ENCODE measurements at regions not wholly inside any gene's neighbourhood (a gene's known extent, or its start where the extent isn't known, plus 50 kb on each side); places are given as distances from the start of the nearest gene placed in this dataset.
"Not testable (repeated sequence)": the region's sequence is repeated elsewhere in the genome, so short reads cannot be mapped to it uniquely, and the experiment has no call there.

DNA sequence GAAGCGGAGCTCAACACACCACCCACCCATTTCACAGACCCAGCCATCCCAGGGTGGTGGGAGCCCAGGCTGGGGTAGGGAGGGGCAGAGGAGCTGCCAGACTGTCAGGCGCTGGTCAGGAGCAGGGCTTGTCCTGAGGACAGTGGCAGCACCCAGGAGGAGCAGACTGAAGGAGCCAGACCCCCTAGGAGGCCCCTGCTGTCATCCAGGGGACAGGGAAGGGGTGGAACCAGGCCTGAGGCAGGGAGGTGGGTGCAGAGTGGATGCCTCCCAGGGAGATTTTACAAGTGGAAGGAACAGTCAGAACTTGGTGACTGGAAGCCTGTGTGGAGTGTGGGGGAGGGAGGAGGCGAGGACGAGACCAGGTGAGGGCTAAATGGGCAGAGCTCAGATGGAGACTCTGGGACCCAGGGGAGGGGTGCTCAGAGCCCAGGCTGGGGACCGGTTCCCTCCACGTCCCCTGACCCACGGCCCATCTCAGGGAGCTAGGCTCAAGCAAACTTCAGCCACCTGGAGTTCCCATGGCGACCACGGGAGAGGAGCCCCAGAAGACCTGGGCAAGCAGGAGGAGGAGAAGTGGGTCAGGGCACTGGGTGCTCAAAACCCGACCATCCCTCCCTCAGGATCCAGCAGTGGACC is 215.4 kb downstream of the TBC1D2B start:
- not testable (repeated sequence) for DNase-seq

DNA sequence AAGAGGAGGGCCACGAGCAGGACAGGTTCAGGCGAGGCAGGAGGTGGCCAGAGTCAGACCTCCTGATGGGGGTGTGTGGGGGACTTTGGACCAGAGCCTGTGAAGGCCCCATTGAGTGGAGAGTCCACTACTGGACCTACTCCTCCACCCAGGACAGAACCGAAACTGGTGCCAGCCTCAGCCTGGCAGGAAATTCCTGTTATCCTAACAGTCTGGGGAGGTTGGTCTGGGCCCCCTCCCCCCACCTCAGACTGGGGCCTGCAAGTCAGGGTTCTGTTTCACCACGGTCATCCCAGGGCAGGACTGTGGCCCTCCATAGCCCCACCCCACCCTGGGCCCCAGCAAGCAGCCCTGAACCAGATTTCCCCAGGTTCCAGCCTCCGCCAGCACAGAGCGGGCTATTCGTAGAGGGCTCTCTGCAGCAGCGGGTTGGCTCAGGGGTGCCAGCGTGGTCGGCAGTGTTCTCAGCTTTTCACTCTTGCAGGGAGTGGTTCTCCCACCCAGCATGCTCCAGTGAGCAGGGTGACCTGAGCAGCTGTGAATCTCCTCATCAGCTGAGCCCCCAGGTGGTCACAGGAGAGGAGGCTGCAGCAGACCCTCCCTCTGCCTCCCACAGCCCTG is 217.3 kb downstream of the TBC1D2B start:
- DNase-seq = no peak

DNA sequence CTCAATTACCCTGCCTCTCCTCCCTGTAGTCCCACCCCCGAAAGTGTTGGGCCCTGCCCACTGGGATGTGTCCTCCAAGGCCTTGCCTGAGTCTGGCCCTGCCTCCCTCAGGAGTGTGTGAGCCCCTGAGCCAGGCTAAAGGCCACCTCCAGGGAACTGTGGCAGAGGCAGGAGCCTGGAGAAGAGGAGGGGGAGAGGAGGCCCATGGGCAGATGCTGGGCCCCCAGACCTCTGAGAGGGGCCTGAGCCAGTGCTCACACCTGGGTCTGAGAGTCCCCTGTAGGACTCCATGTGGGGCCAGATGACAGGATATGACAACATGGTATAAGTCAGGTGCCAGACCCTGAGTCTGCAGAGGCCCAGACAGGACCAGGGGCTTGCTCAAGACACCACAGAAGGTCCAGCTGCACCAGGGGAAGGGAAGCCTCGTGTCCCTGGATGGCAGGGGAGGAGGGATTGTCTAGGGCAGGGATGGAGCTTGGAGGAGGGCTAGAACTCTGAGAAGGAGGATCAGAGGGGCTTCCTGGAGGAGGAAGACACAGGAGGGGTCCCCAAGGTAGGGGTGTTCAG is 217.9 kb downstream of the TBC1D2B start:
- no peak for DNase-seq

DNA sequence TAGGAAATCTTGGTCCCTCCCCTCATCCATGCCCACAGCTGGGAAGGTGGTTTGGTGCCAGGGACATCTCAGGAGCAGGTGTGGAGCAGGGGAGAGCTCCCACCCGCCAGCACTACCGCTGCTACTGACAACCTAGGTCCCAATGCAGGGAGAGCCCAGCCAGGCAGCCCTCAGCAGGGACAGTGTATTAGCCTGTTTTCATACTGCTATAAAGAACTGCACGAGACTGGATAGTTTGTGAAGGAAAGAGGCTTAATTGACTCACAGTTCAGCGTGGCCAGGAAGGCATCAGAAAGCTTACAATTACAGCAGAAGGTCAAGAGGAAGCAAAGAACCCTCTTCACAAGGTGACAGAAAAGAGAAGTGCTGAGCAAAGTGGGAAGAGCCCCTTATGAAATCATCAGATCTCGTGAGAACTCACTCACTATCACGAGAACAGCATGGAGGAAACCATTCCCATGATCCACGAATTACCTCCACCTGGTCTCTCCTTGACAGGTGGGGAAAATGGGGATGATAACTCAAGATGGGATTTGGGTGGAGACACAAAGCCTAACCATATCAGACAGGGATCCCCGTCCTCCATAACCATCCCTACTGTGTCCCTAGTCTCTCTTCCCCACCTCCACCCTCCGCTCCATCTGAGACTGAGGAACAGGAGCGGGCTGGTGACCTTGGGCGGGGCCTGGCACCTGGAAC is 218.6 kb downstream of the TBC1D2B start:
- DNase-seq = no peak

DNA sequence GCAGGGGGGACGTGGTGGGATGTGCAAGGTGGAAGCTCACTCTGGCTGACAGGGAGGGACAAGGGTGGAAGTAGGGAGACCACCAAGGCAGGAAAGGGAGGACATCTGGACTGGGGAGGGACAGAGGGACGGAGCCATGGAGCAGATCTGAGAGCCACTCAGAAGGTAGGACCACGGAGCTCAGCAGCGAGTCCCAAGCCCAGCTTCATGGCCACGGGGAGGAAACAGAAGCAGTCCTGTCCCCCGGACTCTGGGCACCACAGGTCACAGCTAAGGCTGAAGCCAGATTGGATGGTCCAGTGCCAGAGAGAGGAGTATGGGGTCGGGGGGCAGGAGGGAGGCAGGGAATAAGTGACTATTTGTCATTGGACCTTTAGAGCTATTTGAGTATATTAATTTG is 220.1 kb downstream of the TBC1D2B start:
- DNase-seq = no peak

DNA sequence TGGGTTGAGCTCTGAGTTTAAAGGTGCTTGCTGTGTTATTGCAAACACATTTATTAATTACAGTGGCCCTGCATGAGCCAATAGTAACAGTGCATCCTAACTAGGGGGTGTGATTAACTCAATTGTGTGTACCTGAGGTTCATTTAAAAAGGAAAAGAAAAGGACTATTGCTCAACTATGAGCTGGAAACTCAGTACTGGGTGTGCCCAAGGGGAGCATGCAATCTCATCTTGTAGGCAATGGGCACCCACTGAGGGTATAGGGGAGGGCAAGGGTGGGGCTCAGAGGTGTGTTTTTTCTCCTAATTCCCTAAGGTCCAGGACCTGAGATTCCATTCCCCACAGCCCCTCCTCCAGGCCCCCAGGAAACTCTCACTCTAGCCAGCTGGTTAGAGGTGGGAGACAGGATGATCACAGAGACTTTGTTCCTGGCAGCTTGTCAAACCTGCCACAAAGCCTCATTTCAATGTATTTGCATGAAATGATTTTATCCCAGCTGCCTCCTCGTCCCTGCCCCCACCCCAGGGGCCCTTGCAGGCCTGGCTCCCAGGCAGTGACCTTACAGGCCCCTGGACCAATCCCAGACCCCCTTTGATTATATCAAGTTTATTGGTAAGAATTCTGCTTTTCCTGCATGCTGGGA is 220.7 kb downstream of the TBC1D2B start:
- no peak for DNase-seq

DNA sequence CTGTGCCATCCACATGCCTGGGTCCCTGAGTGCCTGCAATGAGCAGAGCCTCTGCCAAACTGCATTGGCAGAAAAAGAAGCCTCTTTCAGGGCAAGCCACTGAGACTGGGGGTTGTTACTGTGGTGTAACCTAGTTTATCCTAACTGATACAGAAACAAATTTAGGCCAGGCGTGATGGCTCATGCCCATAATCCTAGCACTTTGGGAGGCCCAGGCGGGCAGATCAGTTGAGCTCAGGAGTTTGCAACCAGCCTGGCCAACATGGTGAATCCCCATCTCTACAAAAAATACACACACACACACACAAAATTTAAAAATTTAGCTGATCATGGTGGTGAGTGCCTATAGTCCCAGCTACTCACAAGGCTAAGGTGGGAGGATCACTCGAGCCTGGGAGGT is 221.6 kb downstream of the TBC1D2B start:
- DNase-seq = no peak

DNA sequence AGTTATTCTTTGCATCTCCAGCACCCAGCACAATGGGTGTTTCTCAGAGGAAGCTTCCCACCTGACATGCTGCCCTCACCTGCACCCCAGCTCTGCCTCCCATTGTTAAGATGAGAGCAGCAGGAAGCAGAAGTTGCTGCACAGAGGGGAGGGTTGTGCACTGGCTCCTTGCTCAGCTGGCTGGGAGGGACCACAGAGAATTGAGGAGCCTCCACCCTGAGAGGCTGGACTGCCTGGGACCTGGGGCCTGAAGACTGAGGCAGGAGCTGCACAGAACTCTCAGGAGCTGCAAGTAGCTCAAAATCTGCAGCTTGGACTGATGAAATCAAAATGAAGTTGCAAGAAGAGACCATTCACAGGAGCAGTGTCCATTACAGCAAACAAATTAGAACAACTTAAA is 222.3 kb upstream of the LINGO1 start:
- no peak for DNase-seq

DNA sequence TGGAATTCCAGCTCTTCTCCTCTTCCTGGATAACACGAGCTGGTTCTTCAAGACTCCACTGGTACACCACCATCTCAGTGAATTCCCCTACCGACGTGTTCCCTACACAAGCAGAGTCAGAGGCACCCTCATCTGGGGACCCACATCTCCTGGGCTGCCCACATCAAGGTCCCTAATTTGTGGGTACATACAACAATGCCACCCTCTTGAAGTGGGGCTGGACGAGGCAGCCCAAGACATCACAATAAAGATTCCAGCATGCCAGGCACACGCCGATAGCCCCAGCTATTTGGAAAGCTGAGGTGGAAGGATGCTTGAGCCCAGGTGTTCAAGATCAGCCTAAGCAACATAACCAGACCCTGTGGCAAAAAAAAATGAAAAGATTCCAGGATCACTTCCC is 221.2 kb upstream of the LINGO1 start:
- no peak for DNase-seq

DNA sequence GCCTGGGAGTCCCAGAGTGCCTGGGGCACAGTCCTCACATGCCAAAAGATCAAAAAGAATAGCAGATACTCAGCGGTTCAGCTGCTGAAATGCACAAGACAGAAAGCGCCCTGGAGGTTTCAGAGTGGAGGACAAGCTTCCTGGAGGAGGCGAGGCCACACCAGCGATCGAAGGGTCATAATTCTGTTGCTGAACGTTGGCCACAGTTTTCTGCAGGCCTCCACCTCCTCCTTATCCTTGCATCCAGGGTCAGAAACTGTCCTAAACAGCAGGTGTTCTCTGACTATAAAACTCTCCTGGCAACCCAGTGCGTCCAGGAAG is 220.3 kb upstream of the LINGO1 start:
- DNase-seq = no peak

DNA sequence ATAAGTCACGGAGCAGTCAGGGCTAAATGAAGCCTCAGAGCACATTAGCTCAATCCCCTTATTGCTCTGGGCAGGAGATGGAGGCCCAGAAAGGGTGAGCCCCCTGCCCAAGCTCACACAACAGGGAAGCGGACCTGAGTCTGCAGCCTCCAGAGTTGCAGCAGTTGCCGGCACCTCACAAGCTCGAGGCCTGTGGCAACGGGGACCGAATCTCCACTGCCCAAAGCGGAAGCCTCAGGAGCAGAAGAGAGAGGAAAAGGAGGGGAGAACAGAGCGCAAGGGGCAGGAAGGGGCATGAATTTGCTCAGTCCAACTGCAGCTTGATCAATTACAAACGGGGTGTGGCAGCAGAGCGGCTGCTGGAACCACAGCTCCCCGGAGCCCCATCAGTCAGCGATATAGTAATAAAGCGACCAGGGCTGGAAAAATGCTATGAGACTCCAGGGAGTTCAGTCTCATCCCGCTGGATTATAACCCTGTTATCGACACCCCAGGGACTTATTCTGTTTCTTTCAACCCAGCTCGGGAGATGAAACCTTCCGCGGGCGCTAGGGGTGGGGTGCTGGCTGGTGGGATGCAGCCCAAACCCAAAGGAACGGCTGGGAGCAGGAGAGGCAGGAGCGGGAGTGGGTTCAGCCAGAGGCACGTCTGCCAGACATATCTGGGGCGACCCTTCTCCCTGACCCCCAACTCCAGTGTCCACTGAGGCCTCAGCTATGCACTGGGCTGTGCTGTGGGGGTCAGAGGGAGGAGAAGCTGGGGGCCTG is 219.7 kb upstream of the LINGO1 start:
- DNase-seq = no peak

DNA sequence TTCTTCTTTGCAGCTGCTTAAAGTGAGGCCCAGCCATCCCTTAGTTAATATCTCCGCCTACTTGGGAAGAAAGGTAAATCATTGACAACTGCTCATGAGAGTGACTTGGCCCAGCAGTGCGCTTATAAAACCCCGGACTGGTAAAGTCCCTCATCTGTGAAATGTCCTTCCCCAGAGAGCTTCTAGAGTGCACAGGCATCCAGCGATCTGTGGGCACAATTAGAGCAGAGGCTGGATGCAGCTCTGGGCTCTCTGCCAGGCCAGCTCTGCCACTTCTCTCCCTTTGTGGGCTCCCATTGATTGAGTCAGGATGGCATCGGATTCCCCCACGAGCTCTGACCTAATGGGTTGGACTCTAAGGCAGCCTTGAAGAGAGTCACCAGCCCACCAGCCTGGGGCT is 219.0 kb upstream of the LINGO1 start:
- DNase-seq = no peak

DNA sequence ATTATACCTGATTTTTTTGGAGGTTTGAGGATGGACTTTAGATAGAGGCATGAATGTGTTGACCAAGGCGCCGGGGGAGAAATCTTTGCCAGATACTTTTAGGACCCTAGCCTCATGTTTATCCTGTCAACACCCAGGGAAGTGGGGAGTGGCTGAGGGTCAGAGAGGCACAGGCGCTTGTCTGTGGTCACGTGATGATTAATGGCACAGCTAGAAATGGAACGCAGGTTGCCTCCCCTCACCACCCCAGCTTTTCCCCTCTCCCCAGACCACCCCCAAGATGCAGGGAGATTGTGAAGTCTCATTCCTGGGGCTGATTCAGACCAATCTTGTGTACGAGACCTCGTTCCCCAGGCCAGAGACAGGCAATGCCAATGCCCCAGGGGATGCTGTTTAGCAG is 218.4 kb upstream of the LINGO1 start:
- no peak for DNase-seq

DNA sequence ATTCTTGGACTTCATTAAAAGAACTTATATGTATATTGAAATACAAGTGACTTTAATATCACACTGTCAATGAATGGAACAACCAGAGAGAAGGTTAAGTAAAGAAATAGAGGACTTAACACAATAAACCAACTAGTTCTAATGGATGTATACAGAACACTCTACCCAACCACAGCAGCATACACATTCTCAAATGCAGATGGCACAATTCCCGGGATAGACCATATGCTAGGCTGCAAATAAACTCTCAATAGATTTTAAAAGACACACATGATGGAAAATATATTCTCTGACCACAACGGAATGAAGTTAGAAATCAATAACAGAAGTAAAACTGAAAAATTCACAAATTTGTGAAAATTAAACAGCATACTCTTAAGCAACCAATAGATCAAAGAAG is 214.3 kb upstream of the LINGO1 start:
- DNase-seq = no peak

DNA sequence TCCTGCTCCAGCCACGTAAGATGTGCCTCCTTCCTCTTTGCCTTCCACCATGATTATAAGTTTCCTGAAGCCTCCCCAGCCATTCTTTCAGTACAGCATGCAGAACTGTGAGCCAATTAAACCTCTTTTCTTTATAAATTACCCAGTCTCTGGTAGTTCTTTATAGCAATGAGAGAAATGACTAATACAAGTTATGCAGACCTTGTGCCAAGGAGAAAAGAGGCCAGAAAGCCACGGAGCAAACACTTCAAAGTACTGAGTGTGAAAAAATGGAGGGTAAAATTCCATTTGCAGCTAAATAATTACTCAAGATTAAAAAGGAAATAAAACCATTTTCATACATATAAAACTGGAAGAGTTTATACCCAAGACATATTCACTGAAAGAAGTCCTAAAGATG is 213.6 kb upstream of the LINGO1 start:
- no peak for DNase-seq

DNA sequence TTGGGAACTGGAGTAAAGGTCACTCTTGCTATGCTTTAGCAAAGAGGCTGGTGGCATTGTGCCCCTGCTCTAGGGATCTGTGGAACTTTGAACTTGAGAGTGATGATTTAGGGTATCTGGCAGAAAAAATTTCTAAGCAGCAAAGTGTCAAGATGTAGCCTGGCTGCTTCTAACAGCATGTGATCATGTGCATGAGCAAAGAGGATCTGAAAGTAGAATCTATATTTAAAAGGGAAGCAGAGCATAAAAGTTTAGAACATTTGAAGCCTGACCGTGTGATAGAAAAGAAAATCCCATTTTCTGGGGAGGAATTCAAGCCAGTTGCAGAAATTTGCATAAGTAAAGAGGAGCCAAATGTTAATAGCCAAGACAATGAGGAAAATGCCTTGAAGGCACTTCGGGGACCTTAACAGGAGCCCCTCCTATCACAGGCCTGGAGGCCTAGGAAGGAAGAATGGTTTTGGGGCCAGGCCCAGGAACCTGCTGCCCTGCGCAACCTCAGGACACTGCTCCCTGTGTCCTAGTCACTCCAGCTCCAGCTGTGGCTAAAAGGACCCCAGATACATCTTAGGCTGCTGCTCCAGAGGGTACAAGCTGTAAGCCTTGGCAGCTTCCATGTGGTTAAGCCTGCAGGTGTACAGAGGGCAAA is 212.2 kb upstream of the LINGO1 start:
- no peak for DNase-seq

DNA sequence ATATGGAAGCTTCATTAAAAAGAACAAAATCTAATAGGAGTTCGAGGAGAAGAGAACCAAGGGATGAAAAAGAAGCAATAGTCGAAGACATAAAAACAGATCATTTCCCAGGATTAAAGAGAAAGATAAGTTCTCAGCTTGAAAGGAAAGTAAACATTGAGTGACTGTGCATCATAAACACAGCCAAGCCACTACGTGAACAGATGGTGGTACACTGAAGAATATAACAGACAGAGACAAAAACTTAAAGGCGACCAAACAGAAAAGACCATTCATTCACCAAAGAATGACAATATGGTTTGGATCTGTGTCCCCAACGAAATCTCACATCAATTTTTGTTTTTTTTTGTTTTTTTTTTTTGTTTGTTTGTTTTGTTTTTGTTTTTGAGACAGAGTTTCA is 210.8 kb upstream of the LINGO1 start:
- no peak for DNase-seq

DNA sequence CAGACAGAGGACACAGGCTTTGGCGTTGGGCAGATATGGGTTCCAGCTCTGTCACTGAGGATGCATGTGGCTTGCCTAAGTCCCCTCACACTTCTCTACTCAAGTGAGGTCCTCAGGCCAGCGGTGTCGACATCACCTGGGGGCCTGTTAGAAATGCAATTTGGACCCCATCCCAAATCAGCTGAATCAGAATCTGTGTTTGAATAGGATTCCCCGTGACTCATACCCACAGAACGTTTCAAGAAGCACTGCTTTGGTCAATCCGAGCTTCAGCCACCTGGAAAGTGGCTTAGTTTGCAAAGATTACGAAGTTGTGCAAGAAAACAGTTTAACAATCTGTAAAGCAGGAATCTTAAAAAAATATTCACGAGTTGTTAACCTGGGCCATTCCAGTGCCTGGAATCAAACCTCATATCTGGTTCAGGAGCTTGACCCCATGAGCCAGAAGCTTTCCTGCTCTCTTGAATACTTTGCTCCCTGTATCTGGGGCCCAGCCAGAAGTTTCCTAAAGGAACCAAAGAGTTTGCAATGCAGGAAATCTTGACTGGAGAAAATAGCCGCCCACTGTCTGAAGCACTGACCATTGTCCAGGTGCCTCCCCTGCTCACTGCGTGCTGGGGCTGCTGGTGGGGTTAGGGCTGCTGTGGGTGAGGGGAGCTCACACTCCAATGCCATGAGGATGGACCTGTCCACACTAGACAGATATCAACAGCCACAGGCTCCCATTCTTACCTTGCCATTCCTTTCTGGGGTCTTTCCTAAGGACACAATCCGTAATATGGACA is 208.5 kb upstream of the LINGO1 start:
- no peak for DNase-seq

DNA sequence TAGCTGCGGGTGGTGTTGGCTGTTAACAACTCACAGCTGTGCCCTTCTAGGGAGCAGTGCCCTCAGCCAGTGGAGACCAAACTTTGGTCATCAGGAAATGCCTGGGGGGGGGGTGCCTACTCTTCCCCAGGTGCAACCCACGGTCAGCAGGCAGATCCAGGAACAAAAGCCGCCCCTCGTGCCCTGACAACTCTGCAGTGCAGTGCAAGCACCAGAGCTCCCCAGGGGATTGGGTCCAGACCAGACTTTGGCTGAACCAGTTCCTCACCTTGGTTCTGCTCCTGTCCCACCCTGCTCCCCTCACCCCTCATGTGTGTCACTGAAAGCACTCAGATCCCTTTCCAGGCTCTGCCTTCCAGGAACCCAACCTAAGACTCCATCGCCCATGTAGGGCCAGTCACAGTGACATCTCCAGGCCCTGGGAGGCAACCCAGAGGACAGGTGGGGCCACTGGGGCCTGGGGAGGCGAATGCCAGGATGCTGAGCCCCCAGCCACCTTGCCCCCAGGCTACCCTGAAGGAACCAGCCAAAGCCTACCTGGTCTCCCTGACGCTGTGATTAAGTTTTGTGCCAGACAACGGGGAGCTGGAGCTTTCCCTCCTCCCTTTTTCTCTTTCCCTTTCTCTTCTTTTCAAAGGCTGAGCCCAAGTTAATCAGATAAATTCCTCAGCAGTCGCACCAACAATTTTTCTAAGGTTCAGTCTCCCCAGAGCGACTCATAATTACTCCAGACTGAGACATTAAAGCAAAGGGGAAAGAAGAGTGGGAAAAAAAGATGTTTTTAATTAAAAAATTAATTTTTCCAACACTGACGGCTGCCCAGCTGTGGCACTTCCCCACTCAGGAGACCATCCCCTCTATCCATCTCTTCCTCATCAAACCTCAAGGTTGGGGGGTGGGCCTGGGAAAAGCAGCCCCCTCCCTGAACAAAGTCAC is 207.5 kb upstream of the LINGO1 start:
- no peak for DNase-seq

DNA sequence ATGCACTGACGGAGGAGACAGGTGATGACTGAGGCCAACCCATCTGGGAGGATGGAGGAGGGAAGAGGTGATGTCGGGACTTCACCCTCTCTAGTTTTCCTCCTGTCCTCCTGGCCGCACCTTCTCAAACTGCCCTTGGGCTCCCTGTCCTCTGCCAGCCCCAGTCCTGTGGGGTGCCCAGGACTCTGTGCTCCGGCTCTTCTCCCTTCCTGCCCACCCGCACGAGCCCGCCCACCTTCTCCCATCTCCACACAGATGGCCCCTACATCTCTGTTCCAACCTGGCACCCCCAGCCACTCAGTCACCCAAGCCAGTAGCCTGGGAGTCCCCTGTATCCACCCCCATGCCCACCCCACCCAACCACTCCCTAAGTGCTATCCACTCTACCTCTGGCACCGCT is 206.7 kb upstream of the LINGO1 start:
- no peak for DNase-seq

DNA sequence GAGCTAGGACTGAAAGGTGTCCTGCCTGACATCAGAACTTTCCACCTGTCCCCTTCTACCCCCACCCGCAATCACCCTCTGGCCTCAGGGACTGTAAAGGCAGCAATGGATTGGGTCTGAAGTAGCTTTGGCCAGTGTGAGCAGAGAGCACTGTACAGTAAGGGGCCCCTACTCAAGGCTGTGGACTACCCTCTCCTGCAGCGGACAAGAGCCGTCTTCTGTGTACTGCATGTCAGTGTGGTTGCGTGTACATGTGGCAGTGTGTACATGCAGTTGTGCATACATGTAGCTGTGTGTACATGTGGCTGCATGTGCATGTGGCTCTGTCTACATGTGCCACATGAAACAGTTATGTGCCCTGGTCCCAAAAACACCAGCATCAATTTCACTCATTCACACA is 205.9 kb upstream of the LINGO1 start:
- no peak for DNase-seq

Measured in activated T-cell treated with anti-CD3 and anti-CD28 coated beads, Interleukin-2, amount 50 U/mL, for 1 hour (primary cell).